GM12872 (cell line): ENCODE measurements at regions not wholly inside any gene's neighbourhood (a gene's known extent, or its start where the extent isn't known, plus 50 kb on each side); places are given as distances from the start of the nearest gene placed in this dataset.

Source experiments
- TF ChIP-seq, protein P1 (sequence below): IDR thresholded peaks from 3 replicates; pipeline ENCODE4 v1.5.1; 2011; ENCODE audit warnings: low read depth, mild to moderate bottlenecking, low read length, moderate library complexity; ENCODE audit not compliant: insufficient read depth

DNA sequence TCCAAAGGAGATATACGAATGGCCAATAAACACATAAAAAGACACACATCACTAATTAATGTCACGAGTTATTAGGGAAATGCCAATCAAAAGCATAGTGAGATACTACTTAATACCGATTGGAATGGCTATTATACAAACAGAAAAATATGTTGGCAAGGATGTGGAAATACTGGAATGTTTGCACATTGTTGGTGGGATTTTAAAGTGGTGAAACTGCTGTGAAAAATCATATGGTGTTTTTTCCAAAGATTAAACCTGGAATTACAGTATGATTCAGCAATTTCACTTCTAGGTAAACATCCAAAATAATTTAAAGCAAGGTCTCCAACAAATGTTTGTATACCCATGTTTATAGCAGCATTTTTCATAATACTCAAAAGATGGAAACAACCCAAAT, 765.5 kb downstream of the VGLL3 start:
- TF ChIP-seq, protein P1, sequence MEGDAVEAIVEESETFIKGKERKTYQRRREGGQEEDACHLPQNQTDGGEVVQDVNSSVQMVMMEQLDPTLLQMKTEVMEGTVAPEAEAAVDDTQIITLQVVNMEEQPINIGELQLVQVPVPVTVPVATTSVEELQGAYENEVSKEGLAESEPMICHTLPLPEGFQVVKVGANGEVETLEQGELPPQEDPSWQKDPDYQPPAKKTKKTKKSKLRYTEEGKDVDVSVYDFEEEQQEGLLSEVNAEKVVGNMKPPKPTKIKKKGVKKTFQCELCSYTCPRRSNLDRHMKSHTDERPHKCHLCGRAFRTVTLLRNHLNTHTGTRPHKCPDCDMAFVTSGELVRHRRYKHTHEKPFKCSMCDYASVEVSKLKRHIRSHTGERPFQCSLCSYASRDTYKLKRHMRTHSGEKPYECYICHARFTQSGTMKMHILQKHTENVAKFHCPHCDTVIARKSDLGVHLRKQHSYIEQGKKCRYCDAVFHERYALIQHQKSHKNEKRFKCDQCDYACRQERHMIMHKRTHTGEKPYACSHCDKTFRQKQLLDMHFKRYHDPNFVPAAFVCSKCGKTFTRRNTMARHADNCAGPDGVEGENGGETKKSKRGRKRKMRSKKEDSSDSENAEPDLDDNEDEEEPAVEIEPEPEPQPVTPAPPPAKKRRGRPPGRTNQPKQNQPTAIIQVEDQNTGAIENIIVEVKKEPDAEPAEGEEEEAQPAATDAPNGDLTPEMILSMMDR = no peak

DNA sequence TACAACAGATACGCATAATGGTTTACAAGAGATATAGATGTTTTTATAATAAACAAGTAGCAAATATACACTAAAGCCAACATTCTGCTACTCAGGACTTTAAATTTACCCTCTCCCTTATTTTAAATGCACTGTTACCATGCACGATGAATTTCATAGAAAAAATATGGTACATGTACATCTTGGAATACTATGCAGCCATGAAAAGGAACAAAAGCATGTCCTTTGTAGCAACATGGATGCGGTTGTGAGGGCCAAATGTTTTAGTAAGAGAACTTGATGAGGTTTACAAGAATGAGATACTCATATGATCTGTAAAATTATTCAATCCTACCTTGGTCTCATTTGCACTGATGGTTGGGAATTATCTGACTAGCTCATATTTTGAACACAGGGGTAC, 769.3 kb downstream of the VGLL3 start:
- TF ChIP-seq, protein P1 = no peak

DNA sequence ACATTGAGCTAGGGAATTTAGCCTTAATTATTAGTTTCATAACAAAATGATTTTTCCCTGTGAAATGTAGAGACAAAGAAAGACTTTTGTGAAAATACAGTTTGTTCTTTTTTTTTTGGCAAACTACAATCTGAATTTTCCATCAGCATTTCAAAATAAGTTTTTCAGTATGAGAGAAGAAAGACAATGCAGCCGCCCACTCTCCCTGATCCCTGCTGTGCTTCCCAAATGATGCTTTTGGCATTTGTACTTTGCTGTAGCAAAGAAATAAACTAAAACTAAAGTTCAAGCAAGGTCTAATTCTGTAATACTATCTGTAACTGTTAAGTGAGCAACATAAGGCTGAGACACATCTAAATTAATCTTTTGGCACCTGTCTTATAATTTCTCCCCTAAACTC, 782.2 kb downstream of the VGLL3 start:
- TF ChIP-seq, protein P1 = no peak

DNA sequence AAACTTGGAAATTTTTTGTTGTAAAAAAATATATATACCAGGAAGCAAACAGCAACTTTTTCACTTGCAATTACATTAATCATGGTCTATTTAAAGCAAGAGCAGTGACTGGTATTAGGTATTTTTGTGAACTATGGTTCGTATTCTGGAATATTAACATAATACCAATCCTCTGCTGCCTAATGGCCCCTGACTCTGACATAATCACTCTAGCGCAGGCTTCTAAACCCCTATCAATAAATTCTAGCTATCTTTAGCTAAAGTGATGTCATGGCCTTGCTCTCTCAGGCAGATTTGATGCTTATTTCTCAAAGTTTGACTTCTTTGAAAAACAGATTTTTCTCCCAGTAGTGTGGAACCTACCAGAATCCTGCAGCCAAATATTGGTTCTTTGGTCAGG, 808.3 kb downstream of the VGLL3 start:
- TF ChIP-seq, protein P1 = no peak

DNA sequence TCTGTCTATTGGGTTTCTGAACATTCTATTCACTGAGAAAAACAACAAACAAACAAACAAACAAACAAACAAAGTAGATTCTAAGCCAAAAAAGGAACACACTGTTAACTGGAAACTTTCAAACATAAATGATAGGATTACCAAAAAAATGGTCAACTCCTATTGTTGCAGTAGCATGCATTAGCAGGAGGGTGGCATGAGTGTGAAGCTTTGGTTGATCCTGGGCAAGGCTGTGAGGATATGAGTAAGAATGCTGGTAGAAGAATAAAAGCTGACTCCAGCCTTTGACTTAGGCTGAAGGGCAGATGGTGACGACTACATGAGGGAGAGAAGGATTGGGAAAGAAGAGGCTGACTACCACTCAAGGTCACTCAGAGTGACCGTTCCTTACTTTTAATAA, 810.3 kb downstream of the VGLL3 start:
- TF ChIP-seq, protein P1 = 0 out of 3 replicates have a peak, but pooled peaks have one; percentile 9

DNA sequence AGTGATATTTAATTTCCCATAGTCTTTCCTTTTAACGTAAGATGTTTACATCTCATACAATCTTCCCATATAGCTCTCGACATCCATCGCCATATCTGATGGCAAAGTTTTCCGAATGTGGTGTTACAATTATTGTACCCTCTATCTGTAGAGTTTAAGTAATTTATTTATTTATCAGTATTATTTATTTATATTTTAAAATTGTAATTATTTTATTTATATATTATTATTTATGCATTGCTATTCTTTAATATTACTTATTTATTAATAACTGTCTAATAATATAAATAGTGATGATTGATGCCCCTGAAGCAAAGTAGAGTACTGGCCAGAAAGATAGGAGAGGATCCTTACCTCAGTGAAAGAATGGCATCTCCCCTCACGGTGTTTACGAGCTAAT, 812.9 kb downstream of the VGLL3 start:
- TF ChIP-seq, protein P1 = no peak

DNA sequence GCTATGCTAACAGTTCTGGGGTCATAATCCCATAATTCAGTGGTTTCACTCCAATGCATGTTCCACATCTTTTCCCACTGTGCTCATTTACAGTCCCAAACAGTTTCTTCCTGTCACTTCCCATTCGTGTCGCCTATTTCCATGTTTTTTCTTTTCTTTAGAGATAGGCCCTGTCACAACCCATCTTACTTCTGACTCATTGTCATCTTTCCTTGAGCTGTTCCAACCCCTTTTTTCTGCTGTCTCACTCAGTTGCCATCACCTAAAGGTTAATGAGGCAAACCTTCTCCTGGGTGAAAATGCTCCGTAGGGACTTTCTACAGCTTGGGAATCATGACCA, 814.5 kb downstream of the VGLL3 start:
- TF ChIP-seq, protein P1 = no peak
